GM06990 (cell line): ENCODE measurements at regions not wholly inside any gene's neighbourhood (a gene's known extent, or its start where the extent isn't known, plus 50 kb on each side); places are given as distances from the start of the nearest gene placed in this dataset.

Experiments used
- DNase-seq: peaks from one replicate; pipeline ENCODE4 v3.0.0-alpha.2; 2011; ENCODE audit not compliant: insufficient read length; ENCODE audit errors: extremely low read depth
- H3K27me3 ChIP-seq: replicated peaks from 2 replicates; pipeline ENCODE4 v1.6.0; 2011; ENCODE audit warnings: low read length; ENCODE audit not compliant: control insufficient read depth, insufficient read depth
- H3K36me3 ChIP-seq: 2 replicates; pipeline ENCODE4 v1.5.1; 2011; ENCODE audit warnings: low read length; ENCODE audit not compliant: control insufficient read depth, insufficient read depth
- H3K4me3 ChIP-seq: replicated peaks from 2 replicates; pipeline ENCODE4 v1.5.1; 2011; ENCODE audit warnings: low read depth, mild to moderate bottlenecking, control low read depth, low read length
- TF ChIP-seq, protein P1 (sequence below): IDR thresholded peaks from 2 replicates; pipeline ENCODE4 v1.5.1; 2011; ENCODE audit warnings: low read length, control low read depth, mild to moderate bottlenecking, inconsistent platforms; ENCODE audit not compliant: insufficient read depth, poor library complexity, severe bottlenecking

DNA sequence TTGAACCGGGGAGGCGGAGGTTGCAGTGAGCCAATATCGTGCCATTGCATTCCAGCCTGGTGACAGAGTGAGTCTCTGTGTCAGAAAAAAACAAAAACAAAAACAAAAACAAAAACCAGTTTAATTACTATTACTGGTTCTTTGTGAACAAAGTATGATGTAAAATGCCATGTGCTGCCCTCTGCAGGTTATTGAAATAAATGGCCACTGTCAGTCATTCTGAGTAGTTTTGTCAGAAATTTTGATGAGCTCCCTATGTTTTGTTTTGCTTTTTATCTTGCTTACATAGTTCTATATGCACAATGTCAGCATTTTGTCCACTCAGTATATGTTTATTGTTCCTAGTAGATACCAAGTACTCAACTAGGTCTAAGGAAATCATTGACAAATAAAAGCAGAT, 423.6 kb upstream of the CHST9 start:
- Histone ChIP-seq H3K36me3 (no peaks in the 10 kb centered on the region), H3K27me3 (no peaks in the 10 kb centered on the region), H3K4me3 (no peak overlapping the region)
- TF ChIP-seq, protein P1, sequence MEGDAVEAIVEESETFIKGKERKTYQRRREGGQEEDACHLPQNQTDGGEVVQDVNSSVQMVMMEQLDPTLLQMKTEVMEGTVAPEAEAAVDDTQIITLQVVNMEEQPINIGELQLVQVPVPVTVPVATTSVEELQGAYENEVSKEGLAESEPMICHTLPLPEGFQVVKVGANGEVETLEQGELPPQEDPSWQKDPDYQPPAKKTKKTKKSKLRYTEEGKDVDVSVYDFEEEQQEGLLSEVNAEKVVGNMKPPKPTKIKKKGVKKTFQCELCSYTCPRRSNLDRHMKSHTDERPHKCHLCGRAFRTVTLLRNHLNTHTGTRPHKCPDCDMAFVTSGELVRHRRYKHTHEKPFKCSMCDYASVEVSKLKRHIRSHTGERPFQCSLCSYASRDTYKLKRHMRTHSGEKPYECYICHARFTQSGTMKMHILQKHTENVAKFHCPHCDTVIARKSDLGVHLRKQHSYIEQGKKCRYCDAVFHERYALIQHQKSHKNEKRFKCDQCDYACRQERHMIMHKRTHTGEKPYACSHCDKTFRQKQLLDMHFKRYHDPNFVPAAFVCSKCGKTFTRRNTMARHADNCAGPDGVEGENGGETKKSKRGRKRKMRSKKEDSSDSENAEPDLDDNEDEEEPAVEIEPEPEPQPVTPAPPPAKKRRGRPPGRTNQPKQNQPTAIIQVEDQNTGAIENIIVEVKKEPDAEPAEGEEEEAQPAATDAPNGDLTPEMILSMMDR: peak; percentile 56
- DNase-seq: no peak

DNA sequence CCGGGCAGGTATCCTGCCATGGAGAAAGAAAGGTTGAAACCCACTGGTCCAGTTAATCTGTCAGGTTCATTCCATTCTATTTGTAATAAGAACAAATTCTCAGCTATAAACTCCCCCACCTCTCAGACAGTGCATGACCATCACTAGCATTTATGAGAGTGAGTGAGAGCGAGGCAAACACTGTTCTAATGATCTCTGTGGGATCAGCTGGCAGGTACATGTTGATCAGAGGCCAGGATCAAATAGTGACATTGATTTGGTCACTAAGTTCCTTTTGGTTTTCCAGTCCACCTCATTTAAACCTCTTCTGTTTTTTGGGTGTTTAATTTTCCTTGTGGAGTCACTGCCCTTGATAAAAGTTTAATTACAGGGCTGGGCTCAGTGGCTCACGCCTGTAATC, 423.1 kb upstream of the CHST9 start:
- TF ChIP-seq, protein P1: no peak
- Histone ChIP-seq H3K36me3 (no peaks in the 10 kb centered on the region), H3K27me3 (no peaks in the 10 kb centered on the region), H3K4me3 (no peak overlapping the region)
- no peak for DNase-seq

DNA sequence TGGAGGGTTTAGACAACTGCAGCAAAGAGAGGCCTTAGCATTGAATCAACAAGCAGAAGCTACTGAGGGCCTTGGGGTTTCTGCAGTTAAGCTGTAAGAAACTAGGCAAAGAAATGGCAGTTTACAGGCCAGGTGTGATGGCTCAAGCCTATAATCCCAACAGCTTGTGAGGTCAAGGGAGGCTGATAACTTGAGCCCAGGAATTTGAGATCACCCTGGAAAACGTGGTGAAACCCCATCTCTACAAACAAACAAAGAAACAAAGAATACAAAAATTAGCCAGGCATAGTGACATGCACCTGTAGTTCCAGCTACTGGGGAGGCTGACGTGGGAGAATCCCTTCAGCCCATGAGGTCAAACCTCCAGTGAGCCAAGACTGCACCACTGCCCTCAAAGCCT, 421.6 kb upstream of the CHST9 start:
- TF ChIP-seq, protein P1: no peak
- no peak overlapping the region for H3K4me3 ChIP-seq
- no peak for DNase-seq
- H3K27me3 ChIP-seq: no peaks in the 10 kb centered on the region
- H3K36me3 ChIP-seq: no peaks in the 10 kb centered on the region

DNA sequence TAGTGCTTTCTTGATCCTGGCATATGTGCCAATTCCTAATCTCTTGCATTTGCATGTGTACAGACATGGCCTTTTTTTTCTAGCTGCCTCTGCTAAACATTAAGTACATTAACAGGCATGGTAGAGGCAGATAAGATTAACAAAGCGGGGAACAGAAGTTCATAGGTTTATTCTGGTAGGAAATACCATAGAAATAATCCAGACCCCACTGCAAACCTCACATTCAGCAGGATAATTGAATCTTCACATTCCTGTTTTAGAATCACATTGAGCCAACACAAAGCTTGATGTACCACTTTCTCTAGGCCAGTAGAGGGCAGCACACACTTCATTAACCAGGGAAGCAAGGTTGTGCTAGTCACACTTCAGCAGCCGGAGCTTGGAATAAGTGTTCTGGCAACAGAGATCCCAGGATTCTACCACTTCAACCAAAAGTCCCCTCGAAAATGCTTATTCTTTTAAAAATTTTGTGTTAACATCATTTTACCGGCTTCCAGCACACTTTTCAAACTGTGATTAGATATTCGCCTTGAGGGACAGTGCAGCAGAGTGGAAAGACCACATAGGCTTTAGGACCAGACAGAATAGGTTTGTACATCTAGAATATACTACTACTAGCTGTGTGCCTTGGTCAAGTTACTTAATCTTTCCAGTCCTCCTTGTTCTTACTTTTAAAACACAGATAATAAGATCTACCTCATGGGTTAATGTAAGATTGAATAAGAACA, 420.2 kb upstream of the CHST9 start:
- TF ChIP-seq, protein P1: peak; percentile 83
- Histone ChIP-seq H3K36me3 (no peaks in the 10 kb centered on the region), H3K27me3 (no peaks in the 10 kb centered on the region), H3K4me3 (no peak overlapping the region)
- DNase-seq: no peak

DNA sequence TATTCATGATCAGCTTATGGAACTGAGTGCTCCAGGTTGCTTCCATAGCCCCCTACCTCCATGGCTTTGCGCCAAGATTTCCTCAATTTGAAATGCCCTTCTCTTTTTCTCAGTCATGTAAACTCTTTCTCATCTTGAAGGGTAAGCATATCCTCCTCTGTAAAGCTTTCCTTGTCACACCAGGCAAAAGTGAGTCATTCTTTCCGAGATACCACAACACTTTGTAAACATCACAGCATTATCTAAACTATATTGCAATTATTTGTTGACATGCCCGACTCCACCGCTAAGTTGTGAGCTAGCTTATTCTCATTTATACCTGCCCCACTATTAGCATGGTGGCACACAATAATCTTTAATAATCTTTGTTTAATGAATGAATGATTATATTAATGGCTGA, 419.5 kb upstream of the CHST9 start:
- no peak for DNase-seq
- Histone ChIP-seq H3K36me3 (no peaks in the 10 kb centered on the region), H3K27me3 (no peaks in the 10 kb centered on the region), H3K4me3 (no peak overlapping the region)
- TF ChIP-seq, protein P1: no peak

DNA sequence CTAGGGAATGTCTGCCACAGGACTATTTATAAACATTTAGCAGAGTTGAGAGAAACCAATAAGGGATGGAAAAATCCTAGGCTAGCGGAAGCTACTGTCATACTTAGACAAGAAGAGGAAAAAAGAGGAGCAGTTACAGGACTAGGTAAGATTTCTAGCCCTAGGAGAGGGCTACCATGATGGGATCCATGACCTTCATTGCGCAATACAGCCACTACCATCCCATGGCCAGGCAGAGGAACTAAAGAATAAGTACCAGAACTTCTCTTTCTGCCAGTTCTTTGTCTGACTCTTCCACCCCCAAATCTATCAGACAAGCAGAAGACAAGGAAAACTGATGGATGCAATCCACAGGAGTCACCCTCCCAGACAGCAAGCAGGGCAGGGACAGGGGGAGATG, 417.0 kb upstream of the CHST9 start:
- Histone ChIP-seq H3K27me3 (no peaks in the 10 kb centered on the region), H3K4me3 (no peak overlapping the region), H3K36me3 (no peaks in the 10 kb centered on the region)
- TF ChIP-seq, protein P1: no peak
- DNase-seq: no peak
